DOHH2 (cell line): ENCODE measurements at regions not wholly inside any gene's neighbourhood (a gene's known extent, or its start where the extent isn't known, plus 50 kb on each side); places are given as distances from the start of the nearest gene placed in this dataset.

Experiments used
- H3F3A ChIP-seq: fragments of 200-600 bp; sonication (generic), shearing (Covaris generic); 2 replicates; pipeline ENCODE4 v1.6.0; 2016; ENCODE audit warnings: antibody characterized with exemption, mild to moderate bottlenecking; ENCODE audit not compliant: control insufficient read depth, insufficient read depth
- H3K27ac ChIP-seq: fragments of 200-600 bp; sonication (generic); 2 replicates; pipeline ENCODE4 v1.5.1; 2014; ENCODE audit warnings: low read depth, mild to moderate bottlenecking, low read length, moderate library complexity
- H3K27me3 ChIP-seq: fragments of 200-600 bp; sonication (generic); 2 replicates; pipeline ENCODE4 v1.6.1; 2014; ENCODE audit warnings: mild to moderate bottlenecking, low read length, mixed read lengths; ENCODE audit not compliant: control insufficient read depth
- H3K36me3 ChIP-seq: fragments of 200-600 bp; sonication (generic); 2 replicates; pipeline ENCODE4 v1.6.1; 2014; ENCODE audit warnings: mild to moderate bottlenecking, low read length, moderate library complexity, mixed read lengths; ENCODE audit not compliant: control insufficient read depth
- H3K4me1 ChIP-seq: fragments of 200-600 bp; sonication (generic); 2 replicates; pipeline ENCODE4 v1.6.1; 2014; ENCODE audit warnings: mild to moderate bottlenecking, low read length, mixed read lengths; ENCODE audit not compliant: control insufficient read depth
- H3K4me2 ChIP-seq: fragments of 200-600 bp; sonication (generic); 2 replicates; pipeline ENCODE4 v1.6.0; 2014; ENCODE audit warnings: mild to moderate bottlenecking, low read length, moderate library complexity
- H3K4me3 ChIP-seq: fragments of 200-600 bp; sonication (generic); 2 replicates; pipeline ENCODE4 v1.5.1; 2014; ENCODE audit warnings: mild to moderate bottlenecking, low read length, mixed read lengths
- H3K79me2 ChIP-seq: fragments of 200-600 bp; sonication (generic); 2 replicates; pipeline ENCODE4 v1.6.1; 2014; ENCODE audit warnings: mild to moderate bottlenecking, low read length, mixed read lengths; ENCODE audit not compliant: control insufficient read depth
- H3K9me2 ChIP-seq: fragments of 200-600 bp; sonication (generic); replicated peaks from 2 replicates; pipeline ENCODE4 v1.6.1; 2014; ENCODE audit warnings: mild to moderate bottlenecking, low read length, mixed read lengths; ENCODE audit not compliant: control insufficient read depth
- H3K9me3 ChIP-seq: fragments of 200-600 bp; sonication (generic); 2 replicates; pipeline ENCODE4 v1.6.1; 2014; ENCODE audit warnings: antibody characterized with exemption, low read length, mixed read lengths; ENCODE audit not compliant: control insufficient read depth, insufficient read depth
- H4K20me1 ChIP-seq: fragments of 200-600 bp; sonication (generic); 2 replicates; pipeline ENCODE4 v1.6.0; 2014; ENCODE audit warnings: low read depth, mild to moderate bottlenecking, antibody characterized with exemption, low read length, moderate library complexity; ENCODE audit not compliant: control insufficient read depth, insufficient read depth
- CTCF ChIP-seq: fragments of 200-600 bp; sonication (generic); IDR thresholded peaks from one replicate; pipeline ENCODE4 v1.5.1; 2014; ENCODE audit warnings: antibody characterized with exemption, mild to moderate bottlenecking, low read depth, low read length; ENCODE audit not compliant: poor library complexity, severe bottlenecking
- EZH2phosphoT487 ChIP-seq: fragments of 200-600 bp; sonication (generic); IDR thresholded peaks from 2 replicates; pipeline ENCODE4 v1.6.1; 2017; ENCODE audit warnings: borderline replicate concordance, mild to moderate bottlenecking, antibody characterized with exemption, low read length, moderate library complexity, mixed read lengths

DNA sequence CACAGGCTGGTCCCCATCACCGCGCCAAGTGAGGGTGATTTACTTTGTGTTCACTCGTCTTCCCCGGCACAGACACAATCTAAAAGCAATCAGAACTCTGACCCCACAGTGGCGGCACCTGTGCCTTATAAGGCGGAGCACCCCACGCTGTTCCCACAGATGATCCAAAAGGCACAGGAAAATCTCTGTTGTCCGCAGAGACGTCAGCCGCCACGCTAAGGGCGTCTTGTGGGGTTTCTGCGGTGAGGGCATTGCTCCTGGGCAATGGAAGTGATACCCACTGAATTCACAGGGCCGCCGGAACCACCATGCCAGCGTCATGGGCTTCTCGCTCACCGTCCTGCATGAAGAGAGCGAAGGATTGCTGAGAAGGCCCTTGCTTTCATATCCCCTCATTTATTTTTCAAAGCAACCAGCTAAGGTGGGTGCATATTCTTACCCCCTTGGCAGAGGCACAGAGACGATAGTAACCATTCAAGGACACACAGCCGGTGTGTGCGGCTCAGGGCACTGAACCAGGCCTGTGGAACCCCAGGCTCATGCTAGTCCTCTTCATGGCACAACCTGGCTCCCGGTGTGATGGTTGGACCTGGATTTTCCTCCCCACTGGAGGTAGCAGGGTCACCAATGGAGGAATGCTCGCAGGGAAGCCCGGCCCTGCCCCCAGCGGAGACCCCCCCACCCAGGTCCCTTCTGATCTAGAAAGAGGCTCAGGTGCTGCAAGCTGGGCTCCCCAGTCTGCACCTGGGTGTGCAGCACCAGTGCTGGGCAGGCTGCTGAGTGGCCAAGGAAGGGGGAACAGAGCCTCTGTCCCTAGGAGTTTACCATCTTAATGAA, 279.0 kb downstream of the TCERG1L start:
- H3K4me1 ChIP-seq: no peaks in the 10 kb centered on the region
- TF ChIP-seq EZH2phosphoT487 (no peak), CTCF (no peak)
- no peak overlapping the region for H3K4me3 ChIP-seq
- H3F3A ChIP-seq: no peaks in the 10 kb centered on the region
- H3K9me2 ChIP-seq: no peaks in the 10 kb centered on the region
- H3K36me3 ChIP-seq: no peaks in the 10 kb centered on the region
- no peaks in the 10 kb centered on the region for H4K20me1 ChIP-seq
- H3K79me2 ChIP-seq: no peaks in the 10 kb centered on the region
- H3K4me2 ChIP-seq: no peak overlapping the region
- no peaks in the 10 kb centered on the region for H3K9me3 ChIP-seq
- H3K27me3 ChIP-seq: no peaks in the 10 kb centered on the region
- no peak overlapping the region for H3K27ac ChIP-seq

GRCh38 chr10:131033166-131034085, 278.1 kb downstream of the TCERG1L start:
- Histone ChIP-seq H3K4me2 (no peak overlapping the region), H3K27me3 (no peaks in the 10 kb centered on the region), H3K4me1 (no peaks in the 10 kb centered on the region), H3F3A (no peaks in the 10 kb centered on the region), H3K79me2 (no peaks in the 10 kb centered on the region), H4K20me1 (no peaks in the 10 kb centered on the region), H3K27ac (no peak overlapping the region), H3K9me2 (no peaks in the 10 kb centered on the region), H3K36me3 (no peaks in the 10 kb centered on the region), H3K4me3 (no peak overlapping the region), H3K9me3 (no peaks in the 10 kb centered on the region)
- TF ChIP-seq EZH2phosphoT487 (no peak), CTCF (no peak)

GRCh38 chr10:131034451-131034850, 277.1 kb downstream of the TCERG1L start:
- H3K27ac ChIP-seq: no peak overlapping the region
- TF ChIP-seq EZH2phosphoT487 (no peak), CTCF (no peak)
- H3K4me2 ChIP-seq: no peak overlapping the region
- no peaks in the 10 kb centered on the region for H3K27me3 ChIP-seq
- H3K36me3 ChIP-seq: no peaks in the 10 kb centered on the region
- no peaks in the 10 kb centered on the region for H4K20me1 ChIP-seq
- H3K4me3 ChIP-seq: no peak overlapping the region
- H3F3A ChIP-seq: no peaks in the 10 kb centered on the region
- no peaks in the 10 kb centered on the region for H3K79me2 ChIP-seq
- no peaks in the 10 kb centered on the region for H3K9me3 ChIP-seq
- H3K9me2 ChIP-seq: no peaks in the 10 kb centered on the region
- H3K4me1 ChIP-seq: no peaks in the 10 kb centered on the region
